Body of pancreas (tissue), 4 donors: ENCODE measurements at regions not wholly inside any gene's neighbourhood (a gene's known extent, or its start where the extent isn't known, plus 50 kb on each side); places are given as distances from the start of the nearest gene placed in this dataset.

Experiments used
- ATAC-seq: fragments of 150-250 bp; one replicate; pipeline ENCODE4 v1.9.1; 2016
- DNase-seq, 4 donors: peaks; one replicate each; pipeline ENCODE4 v3.0.0-alpha.2; 2019
- H3K27ac ChIP-seq, 4 donors: fragments of 200-600 bp; sonication (generic); 1 replicate in 3 of 4; 2 replicates in 1 of 4; pipeline versions ENCODE4 v1.5.1 to v1.6.1; 2016 to 2019; ENCODE audit warnings: mild to moderate bottlenecking in 1 of 4, mixed read lengths in 1 of 4, moderate library complexity in 1 of 4
- H3K27me3 ChIP-seq, 2 donors: fragments of 200-600 bp; sonication (generic); one replicate each; pipeline ENCODE4 v1.6.0; 2016; ENCODE audit warnings: mild to moderate bottlenecking in 1 of 2
- H3K36me3 ChIP-seq, 2 donors: fragments of 200-600 bp; sonication (generic); replicated peaks in 1 of 2; 2 replicates each; pipeline ENCODE4 v1.5.1; 2016; ENCODE audit warnings: low read depth in 2 of 2; ENCODE audit not compliant: insufficient read depth in 1 of 2
- H3K4me1 ChIP-seq: fragments of 200-600 bp; sonication (generic); one replicate; pipeline ENCODE4 v1.6.0; 2016
- H3K4me3 ChIP-seq, 2 donors: fragments of 200-600 bp; sonication (generic); 1 replicate in 1 of 2; 2 replicates in 1 of 2; pipeline ENCODE4 v1.5.1; 2016 to 2019
- H3K9me3 ChIP-seq, 3 donors: fragments of 200-600 bp; sonication (generic); 1 replicate in 2 of 3; 2 replicates in 1 of 3; pipeline ENCODE4 v1.5.1; 2016
- POLR2A ChIP-seq, 3 donors: fragments of 450-650 bp; IDR thresholded peaks; one replicate each; pipeline ENCODE4 v1.6.1; 2016; ENCODE audit warnings: antibody characterized with exemption in 3 of 3, mild to moderate bottlenecking in 2 of 3
- WGBS, 2 donors: methylation state at CpG; one replicate each; pipeline ENCODE4 v1.1.5; 2017; 5-methylcytosine and 5-hydroxymethylcytosine counted together
- intact Hi-C: fragments of 100-400 bp; cut with DNase I; formaldehyde crosslinking; loops from one replicate; pipeline ENCODE4 v1.15.1; 2023
- TF ChIP-seq, protein P1 (sequence below), 7 experiments: fragments of 450-650 bp in 4 of 7; fragments of 200-600 bp in 3 of 7; sonication (generic) in 3 of 7; IDR thresholded peaks; one replicate each; pipeline ENCODE4 v1.5.1; 2016 to 2019; ENCODE audit warnings: antibody characterized with exemption in 7 of 7

DNA sequence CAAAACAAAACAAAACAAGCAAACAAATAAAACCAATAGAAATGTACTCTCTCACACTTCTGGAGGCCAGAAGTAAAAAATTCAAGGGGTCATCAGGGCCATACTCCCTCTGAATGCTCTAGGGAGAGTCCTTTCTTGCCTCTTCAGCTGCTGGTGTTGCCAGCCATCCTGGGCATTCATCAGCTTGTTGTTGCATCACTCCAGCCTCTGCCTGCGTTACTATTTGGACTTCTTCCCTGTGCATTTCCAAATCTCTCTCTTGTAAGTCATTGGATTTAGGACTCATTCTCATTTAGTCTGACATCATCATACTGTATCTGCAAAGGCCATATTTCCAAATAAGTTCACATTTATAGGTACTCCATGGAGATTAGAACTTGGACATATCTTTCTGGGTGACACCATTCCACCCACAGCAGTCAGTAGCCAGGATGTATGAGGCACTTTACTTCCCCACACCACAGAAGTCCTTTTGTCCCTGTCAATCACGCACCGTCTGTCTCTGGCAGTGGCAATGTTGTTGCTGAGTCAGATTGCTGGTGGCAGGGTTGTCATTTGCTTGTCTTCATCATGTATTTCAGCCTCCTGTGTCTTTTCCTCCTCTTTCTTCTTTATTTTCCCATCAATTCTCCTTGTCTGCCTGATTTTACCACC lies 151.0 kb upstream of the KCNJ6 start:
- Histone ChIP-seq H3K4me1 (no peaks in the 10 kb centered on the region), H3K4me3 (no peak overlapping the region), H3K27ac (no peak overlapping the region), H3K36me3 (no peaks in the 10 kb centered on the region), H3K27me3 (no peaks in the 10 kb centered on the region), H3K9me3 (no peaks in the 10 kb centered on the region)
- no peak for ATAC-seq
- no peak for DNase-seq
- WGBS, 2 donors, result 47 to 59% methylated on average over 3 of the region's 3 CpGs
- intact Hi-C loops, result no loop called here
- no peak for TF ChIP-seq POLR2A (IDR thresholded peaks at IDR 0.05)
- TF ChIP-seq, protein P1, sequence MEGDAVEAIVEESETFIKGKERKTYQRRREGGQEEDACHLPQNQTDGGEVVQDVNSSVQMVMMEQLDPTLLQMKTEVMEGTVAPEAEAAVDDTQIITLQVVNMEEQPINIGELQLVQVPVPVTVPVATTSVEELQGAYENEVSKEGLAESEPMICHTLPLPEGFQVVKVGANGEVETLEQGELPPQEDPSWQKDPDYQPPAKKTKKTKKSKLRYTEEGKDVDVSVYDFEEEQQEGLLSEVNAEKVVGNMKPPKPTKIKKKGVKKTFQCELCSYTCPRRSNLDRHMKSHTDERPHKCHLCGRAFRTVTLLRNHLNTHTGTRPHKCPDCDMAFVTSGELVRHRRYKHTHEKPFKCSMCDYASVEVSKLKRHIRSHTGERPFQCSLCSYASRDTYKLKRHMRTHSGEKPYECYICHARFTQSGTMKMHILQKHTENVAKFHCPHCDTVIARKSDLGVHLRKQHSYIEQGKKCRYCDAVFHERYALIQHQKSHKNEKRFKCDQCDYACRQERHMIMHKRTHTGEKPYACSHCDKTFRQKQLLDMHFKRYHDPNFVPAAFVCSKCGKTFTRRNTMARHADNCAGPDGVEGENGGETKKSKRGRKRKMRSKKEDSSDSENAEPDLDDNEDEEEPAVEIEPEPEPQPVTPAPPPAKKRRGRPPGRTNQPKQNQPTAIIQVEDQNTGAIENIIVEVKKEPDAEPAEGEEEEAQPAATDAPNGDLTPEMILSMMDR (IDR thresholded peaks at IDR 0.05), result no peak

DNA sequence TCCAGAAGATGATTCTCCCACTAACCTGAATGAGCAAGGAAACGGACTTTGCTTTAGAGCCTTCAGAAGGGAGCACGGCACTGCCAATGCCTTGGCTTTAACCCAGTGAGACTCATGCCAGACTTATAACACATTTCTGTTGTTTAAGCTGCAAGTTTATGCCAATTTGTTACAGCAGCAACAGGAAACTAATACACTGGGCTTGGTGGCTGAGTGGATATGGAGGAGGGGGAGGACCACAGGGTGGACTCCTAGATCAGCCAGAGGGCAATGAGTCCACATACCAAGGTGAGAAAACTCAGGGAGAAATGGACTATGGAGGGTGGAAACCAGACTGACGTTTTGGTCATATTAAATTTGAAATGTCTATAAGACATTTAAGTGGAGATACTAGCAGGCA lies 156.2 kb upstream of the KCNJ6 start:
- WGBS, 2 donors, result 50 to 57% methylated on average over 3 of the region's 3 CpGs
- Histone ChIP-seq H3K27me3 (no peaks in the 10 kb centered on the region), H3K27ac (no peak overlapping the region), H3K4me1 (no peaks in the 10 kb centered on the region), H3K4me3 (no peak overlapping the region), H3K9me3 (no peaks in the 10 kb centered on the region), H3K36me3 (no peaks in the 10 kb centered on the region)
- DNase-seq (no peak), ATAC-seq (no peak)
- TF ChIP-seq, protein P1 (IDR thresholded peaks at IDR 0.05), result no peak
- no peak for TF ChIP-seq POLR2A (IDR thresholded peaks at IDR 0.05)
- intact Hi-C loops, result no loop called here

DNA sequence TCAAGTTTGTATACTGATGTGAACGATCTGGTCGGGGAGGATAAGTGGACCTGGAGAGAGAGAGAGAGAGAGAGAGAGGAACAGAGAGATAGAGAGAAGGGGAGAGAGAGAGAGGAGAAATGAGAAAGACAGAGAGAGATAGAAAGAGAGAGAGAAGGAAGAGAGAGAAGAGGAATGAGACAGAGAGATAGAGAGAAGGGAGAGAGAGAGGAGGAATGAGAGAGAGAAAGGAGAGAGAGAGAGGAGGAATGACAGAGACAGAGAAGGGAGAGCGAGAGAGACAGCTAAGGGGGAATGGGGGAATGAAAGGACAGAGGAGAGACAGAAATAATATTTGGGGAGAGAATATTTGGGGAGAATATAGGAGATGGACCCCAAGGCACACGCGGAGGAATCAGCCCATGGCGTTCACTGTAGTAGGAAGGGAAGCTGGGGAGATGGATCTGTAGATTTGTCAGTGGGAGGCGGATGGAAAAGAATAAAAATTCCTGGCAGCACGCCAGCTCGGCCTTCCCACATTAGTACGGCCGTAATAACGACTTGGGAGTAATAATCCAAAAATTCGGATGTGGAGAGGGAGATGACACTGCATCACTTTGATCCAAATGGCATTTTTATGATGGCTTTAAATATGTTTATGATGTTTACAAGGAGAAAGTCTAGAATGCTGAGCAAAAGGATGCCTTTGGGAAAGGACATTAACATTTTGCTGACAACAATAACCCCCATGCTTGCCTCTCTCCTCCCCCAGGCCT lies 159.8 kb upstream of the KCNJ6 start:
- H3K9me3 ChIP-seq, result no peaks in the 10 kb centered on the region
- no peaks in the 10 kb centered on the region for H3K36me3 ChIP-seq
- WGBS, 2 donors, result 64 to 65% methylated on average over 13 of the region's 13 CpGs
- intact Hi-C loops, result no loop called here
- H3K4me1 ChIP-seq, result no peaks in the 10 kb centered on the region
- no peaks in the 10 kb centered on the region for H3K27me3 ChIP-seq
- DNase-seq, result no peak
- no peak overlapping the region for H3K4me3 ChIP-seq
- H3K27ac ChIP-seq, result no peak overlapping the region
- no peak for ATAC-seq
- TF ChIP-seq, protein P1 (IDR thresholded peaks at IDR 0.05), result no peak
- no peak for TF ChIP-seq POLR2A (IDR thresholded peaks at IDR 0.05)

DNA sequence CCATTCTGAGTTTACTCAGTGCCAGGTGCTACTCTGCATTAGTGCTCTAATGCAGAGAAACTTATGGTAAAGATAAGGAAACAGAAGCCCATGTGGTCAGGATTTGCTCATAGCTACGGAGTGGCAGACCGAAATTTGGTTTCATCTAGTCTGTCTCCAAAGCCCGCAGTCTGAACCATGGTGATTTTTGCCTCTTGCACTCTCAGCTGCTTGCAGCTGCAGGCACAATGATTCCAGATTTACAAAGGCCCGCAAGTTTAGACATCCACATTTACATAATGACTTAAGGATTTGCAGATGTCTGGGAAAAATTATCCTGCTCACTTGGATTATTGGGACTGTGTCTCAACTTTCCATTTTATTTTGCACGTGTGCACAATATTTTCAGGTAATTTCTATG lies 161.3 kb upstream of the KCNJ6 start:
- DNase-seq, result no peak
- Histone ChIP-seq H3K36me3 (no peaks in the 10 kb centered on the region), H3K4me1 (no peaks in the 10 kb centered on the region), H3K9me3 (no peaks in the 10 kb centered on the region), H3K27ac (no peak overlapping the region), H3K27me3 (no peaks in the 10 kb centered on the region), H3K4me3 (no peak overlapping the region)
- TF ChIP-seq, protein P1 (IDR thresholded peaks at IDR 0.05), result no peak
- no peak for TF ChIP-seq POLR2A (IDR thresholded peaks at IDR 0.05)
- 74 to 82% methylated on average over 5 of the region's 5 CpGs for WGBS, 2 donors
- intact Hi-C loops, result no loop called here
- ATAC-seq, result no peak

DNA sequence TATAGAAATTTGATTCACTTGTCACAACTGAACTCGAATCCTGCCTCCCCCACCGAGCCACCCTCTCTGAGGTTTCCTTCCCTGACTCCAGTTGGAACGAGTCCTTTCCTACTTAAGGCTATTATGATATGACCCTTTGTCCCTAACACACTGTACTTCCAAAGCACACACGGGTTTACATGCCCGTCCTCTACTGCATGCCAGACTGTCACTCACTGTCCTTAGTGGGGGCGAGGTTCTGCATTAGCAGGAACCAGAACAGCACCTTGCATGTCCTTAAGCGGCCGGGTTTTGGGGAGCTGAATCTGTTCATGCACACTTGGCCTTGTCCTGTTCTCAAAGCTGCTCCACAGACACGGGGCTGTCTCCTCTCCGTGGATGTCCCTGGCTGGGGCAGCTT lies 164.6 kb upstream of the KCNJ6 start:
- TF ChIP-seq POLR2A (IDR thresholded peaks at IDR 0.05), result no peak
- TF ChIP-seq, protein P1 (IDR thresholded peaks at IDR 0.05), result no peak
- ATAC-seq (no peak), DNase-seq (no peak)
- H3K27ac ChIP-seq, result no peak overlapping the region
- no peaks in the 10 kb centered on the region for H3K9me3 ChIP-seq
- no peaks in the 10 kb centered on the region for H3K4me1 ChIP-seq
- H3K36me3 ChIP-seq, result no peaks in the 10 kb centered on the region
- no peaks in the 10 kb centered on the region for H3K27me3 ChIP-seq
- no peak overlapping the region for H3K4me3 ChIP-seq
- intact Hi-C loops, result no loop called here
- WGBS, 2 donors, result 71 to 81% methylated on average over 10 of the region's 10 CpGs
